Parathyroid adenoma (tissue), 2 donors: ENCODE measurements at regions not wholly inside any gene's neighbourhood (a gene's known extent, or its start where the extent isn't known, plus 50 kb on each side); places are given as distances from the start of the nearest gene placed in this dataset.

Source experiments
- H2AFZ ChIP-seq: fragments of 300-600 bp; sonication (generic); one replicate; pipeline ENCODE4 v1.7.0; 2017; ENCODE audit warnings: antibody characterized with exemption, mild to moderate bottlenecking
- H3K27ac ChIP-seq: fragments of 300-600 bp; sonication (generic); one replicate; pipeline ENCODE4 v1.7.0; 2017
- H3K27me3 ChIP-seq: fragments of 300-600 bp; sonication (generic); one replicate; pipeline ENCODE4 v1.7.0; 2017; ENCODE audit warnings: low read length; ENCODE audit not compliant: control insufficient read depth, insufficient read depth
- H3K36me3 ChIP-seq: fragments of 300-600 bp; sonication (generic); one replicate; pipeline ENCODE4 v1.7.0; 2017; ENCODE audit warnings: low read length; ENCODE audit not compliant: control insufficient read depth, insufficient read depth
- H3K4me1 ChIP-seq: fragments of 300-600 bp; sonication (generic); one replicate; pipeline ENCODE4 v1.7.0; 2017; ENCODE audit warnings: control low read depth
- H3K4me2 ChIP-seq: fragments of 300-600 bp; sonication (generic); one replicate; pipeline ENCODE4 v1.7.0; 2017; ENCODE audit warnings: low read length
- H3K4me3 ChIP-seq: fragments of 300-600 bp; sonication (generic); one replicate; pipeline ENCODE4 v1.7.0; 2017; ENCODE audit warnings: low read depth, low read length
- H3K79me2 ChIP-seq: fragments of 300-600 bp; sonication (generic); one replicate; pipeline ENCODE4 v1.7.0; 2017; ENCODE audit warnings: control low read depth
- H3K9ac ChIP-seq: fragments of 300-600 bp; sonication (generic); one replicate; pipeline ENCODE4 v1.7.0; 2017; ENCODE audit warnings: mild to moderate bottlenecking
- H3K9me3 ChIP-seq: fragments of 300-600 bp; sonication (generic); one replicate; pipeline ENCODE4 v1.7.0; 2017; ENCODE audit warnings: low read length; ENCODE audit not compliant: control insufficient read depth
- TF ChIP-seq, protein P1 (sequence below): fragments of 300-600 bp; sonication (generic); IDR thresholded peaks from one replicate; pipeline ENCODE4 v1.7.0; 2017; ENCODE audit warnings: antibody characterized with exemption, mild to moderate bottlenecking
- donor health status: primary hyperparathyroidism.

DNA sequence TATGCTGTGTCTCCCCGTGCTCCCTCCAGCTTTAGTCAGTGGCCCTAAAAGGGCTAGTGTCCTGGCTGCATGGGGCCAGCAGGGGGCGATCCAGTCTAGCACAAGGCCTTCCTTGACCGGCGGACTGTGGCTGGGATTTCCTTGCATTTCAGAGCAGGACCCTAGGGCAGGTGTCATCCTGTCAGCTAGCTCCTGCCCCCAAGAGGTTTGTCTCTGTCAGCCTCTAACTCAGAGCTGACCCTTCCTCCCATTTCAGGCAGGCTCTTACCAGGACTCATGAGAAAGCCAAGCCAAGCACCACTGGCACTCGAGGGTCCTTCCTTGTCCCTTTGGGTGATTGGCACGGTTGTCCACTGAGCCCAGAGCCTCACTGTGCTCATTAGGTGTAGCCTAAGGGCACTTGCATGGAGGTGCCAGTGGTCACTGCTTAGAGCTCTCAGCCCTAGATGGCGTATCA, 140.3 kb downstream of the RPIA start:
- Histone ChIP-seq H3K4me1 (no peaks in the 10 kb centered on the region), H3K27me3 (no peaks in the 10 kb centered on the region), H3K36me3 (no peaks in the 10 kb centered on the region), H3K4me2 (no peak overlapping the region), H2AFZ (no peak overlapping the region), H3K79me2 (no peaks in the 10 kb centered on the region), H3K9me3 (no peaks in the 10 kb centered on the region), H3K27ac (no peak overlapping the region), H3K9ac (no peak overlapping the region), H3K4me3 (no peak overlapping the region)
- TF ChIP-seq, protein P1, sequence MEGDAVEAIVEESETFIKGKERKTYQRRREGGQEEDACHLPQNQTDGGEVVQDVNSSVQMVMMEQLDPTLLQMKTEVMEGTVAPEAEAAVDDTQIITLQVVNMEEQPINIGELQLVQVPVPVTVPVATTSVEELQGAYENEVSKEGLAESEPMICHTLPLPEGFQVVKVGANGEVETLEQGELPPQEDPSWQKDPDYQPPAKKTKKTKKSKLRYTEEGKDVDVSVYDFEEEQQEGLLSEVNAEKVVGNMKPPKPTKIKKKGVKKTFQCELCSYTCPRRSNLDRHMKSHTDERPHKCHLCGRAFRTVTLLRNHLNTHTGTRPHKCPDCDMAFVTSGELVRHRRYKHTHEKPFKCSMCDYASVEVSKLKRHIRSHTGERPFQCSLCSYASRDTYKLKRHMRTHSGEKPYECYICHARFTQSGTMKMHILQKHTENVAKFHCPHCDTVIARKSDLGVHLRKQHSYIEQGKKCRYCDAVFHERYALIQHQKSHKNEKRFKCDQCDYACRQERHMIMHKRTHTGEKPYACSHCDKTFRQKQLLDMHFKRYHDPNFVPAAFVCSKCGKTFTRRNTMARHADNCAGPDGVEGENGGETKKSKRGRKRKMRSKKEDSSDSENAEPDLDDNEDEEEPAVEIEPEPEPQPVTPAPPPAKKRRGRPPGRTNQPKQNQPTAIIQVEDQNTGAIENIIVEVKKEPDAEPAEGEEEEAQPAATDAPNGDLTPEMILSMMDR: peak; percentile 31

- H3K27ac ChIP-seq: no peak overlapping the region
- H3K4me1 ChIP-seq: no peaks in the 10 kb centered on the region
- H3K9ac ChIP-seq: no peak overlapping the region
- TF ChIP-seq, protein P1: no peak
- H2AFZ ChIP-seq: no peak overlapping the region
- H3K27me3 ChIP-seq: no peaks in the 10 kb centered on the region
- no peaks in the 10 kb centered on the region for H3K9me3 ChIP-seq
- H3K79me2 ChIP-seq: no peaks in the 10 kb centered on the region
- H3K4me2 ChIP-seq: no peak overlapping the region
- H3K36me3 ChIP-seq: no peaks in the 10 kb centered on the region
- H3K4me3 ChIP-seq: no peak overlapping the region
Measured at GRCh38 chr2:88832311-88832991, 141.0 kb downstream of the RPIA start.

GRCh38 chr2:88832992-88833389, 141.5 kb downstream of the RPIA start:
- Histone ChIP-seq H3K4me2 (no peak overlapping the region), H3K27ac (no peak overlapping the region), H3K4me1 (no peaks in the 10 kb centered on the region), H3K27me3 (no peaks in the 10 kb centered on the region), H2AFZ (no peak overlapping the region), H3K9ac (no peak overlapping the region), H3K36me3 (no peaks in the 10 kb centered on the region), H3K9me3 (no peaks in the 10 kb centered on the region), H3K79me2 (no peaks in the 10 kb centered on the region), H3K4me3 (no peak overlapping the region)
- TF ChIP-seq, protein P1: no peak

DNA sequence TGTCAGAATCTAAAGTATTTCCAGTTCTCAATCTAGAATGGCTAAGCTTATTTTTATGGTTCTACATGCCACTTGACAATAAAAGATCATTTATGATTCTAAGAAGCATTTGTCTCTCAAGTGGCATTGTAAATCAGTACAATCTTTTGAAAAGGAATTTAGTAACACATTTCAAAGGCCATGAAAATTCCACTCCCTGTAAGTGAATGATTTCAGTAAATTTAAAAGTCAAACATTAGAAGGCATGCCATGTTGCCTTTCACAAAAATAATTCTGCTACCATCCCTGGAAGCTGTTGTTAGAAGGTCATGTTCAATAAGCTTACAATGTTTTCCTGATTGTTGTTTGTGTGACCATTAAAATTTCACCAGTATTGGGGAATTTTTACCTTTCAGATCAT, 142.9 kb downstream of the RPIA start:
- Histone ChIP-seq H3K27ac (no peak overlapping the region), H3K9ac (no peak overlapping the region), H3K4me2 (no peak overlapping the region), H3K27me3 (no peaks in the 10 kb centered on the region), H2AFZ (no peak overlapping the region), H3K9me3 (no peaks in the 10 kb centered on the region), H3K4me3 (no peak overlapping the region), H3K36me3 (no peaks in the 10 kb centered on the region), H3K4me1 (no peaks in the 10 kb centered on the region), H3K79me2 (no peaks in the 10 kb centered on the region)
- TF ChIP-seq, protein P1: no peak

- TF ChIP-seq, protein P1: no peak
Measured at GRCh38 chr2:88834866-88835265, 143.4 kb downstream of the RPIA start.

More at GRCh38 chr2:88834866-88835265, 143.4 kb downstream of the RPIA start:
- Histone ChIP-seq H3K79me2 (no peaks in the 10 kb centered on the region), H3K9ac (no peak overlapping the region), H3K4me1 (no peaks in the 10 kb centered on the region), H3K4me2 (no peak overlapping the region), H3K27ac (no peak overlapping the region), H3K4me3 (no peak overlapping the region), H3K9me3 (no peaks in the 10 kb centered on the region), H3K36me3 (no peaks in the 10 kb centered on the region), H2AFZ (no peak overlapping the region), H3K27me3 (no peaks in the 10 kb centered on the region)
